Right atrium auricular region (tissue), 2 donors: ENCODE measurements at regions not wholly inside any gene's neighbourhood (a gene's known extent, or its start where the extent isn't known, plus 50 kb on each side); places are given as distances from the start of the nearest gene placed in this dataset.

Experiments used
- DNase-seq: peaks from one replicate; pipeline ENCODE4 v3.0.0-alpha.2; 2019; ENCODE audit warnings: low spot score
- H3K27ac ChIP-seq, 2 donors: fragments of 200-600 bp; sonication (generic); 1 replicate in 1 of 2; 2 replicates in 1 of 2; pipeline ENCODE4 v1.5.1; 2016 to 2019
- H3K27me3 ChIP-seq, 2 donors: fragments of 200-600 bp; sonication (generic); one replicate each; pipeline versions ENCODE4 v1.5.1 to v1.6.0; 2017 to 2019
- H3K36me3 ChIP-seq: fragments of 200-600 bp; sonication (generic); one replicate; pipeline ENCODE4 v1.5.1; 2016
- H3K4me1 ChIP-seq, 2 donors: fragments of 200-600 bp; sonication (generic); one replicate each; pipeline versions ENCODE4 v1.5.1 to v1.6.0; 2017 to 2019
- H3K4me3 ChIP-seq, 2 donors: fragments of 200-600 bp; sonication (generic); 1 replicate in 1 of 2; 2 replicates in 1 of 2; pipeline ENCODE4 v1.5.1; 2017 to 2019; ENCODE audit warnings: mild to moderate bottlenecking in 1 of 2, moderate library complexity in 1 of 2
- H3K9me3 ChIP-seq, 2 donors: fragments of 200-600 bp; sonication (generic); one replicate each; pipeline ENCODE4 v1.5.1; 2019
- TF ChIP-seq, protein P1 (sequence below), 2 donors: fragments of 200-600 bp; sonication (generic); IDR thresholded peaks; one replicate each; pipeline ENCODE4 v1.5.1; 2019; ENCODE audit warnings: antibody characterized with exemption in 2 of 2

DNA sequence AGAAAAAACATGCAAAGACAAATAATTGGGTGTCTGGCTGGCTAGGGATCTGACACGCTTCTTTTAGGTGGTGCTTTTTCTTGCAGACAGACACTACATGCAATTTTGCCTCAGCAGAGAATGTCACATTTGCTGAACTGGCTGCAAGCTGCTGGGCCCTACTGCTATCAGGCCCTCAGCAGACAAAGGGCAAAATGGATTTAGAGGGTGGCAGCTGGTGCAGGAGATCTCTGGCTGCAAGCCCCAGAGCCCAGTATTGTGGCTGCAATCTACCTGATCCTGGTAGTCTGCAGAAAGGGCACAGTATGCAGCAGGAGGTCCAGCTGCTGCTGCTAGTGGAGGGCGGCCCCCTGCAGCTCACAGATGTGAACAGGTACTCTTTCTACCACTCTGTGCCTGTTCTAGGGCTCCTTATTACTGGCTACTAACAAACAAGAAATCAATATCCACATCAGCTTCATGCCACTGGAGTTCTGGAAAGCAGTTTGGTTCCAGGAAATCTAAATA, 796.7 kb upstream of the CELF4 start:
- Histone ChIP-seq H3K36me3 (no peaks in the 10 kb centered on the region), H3K27me3 (no peaks in the 10 kb centered on the region), H3K27ac (no peak overlapping the region), H3K4me1 (no peaks in the 10 kb centered on the region), H3K4me3 (no peak overlapping the region), H3K9me3 (no peaks in the 10 kb centered on the region)
- TF ChIP-seq, protein P1, sequence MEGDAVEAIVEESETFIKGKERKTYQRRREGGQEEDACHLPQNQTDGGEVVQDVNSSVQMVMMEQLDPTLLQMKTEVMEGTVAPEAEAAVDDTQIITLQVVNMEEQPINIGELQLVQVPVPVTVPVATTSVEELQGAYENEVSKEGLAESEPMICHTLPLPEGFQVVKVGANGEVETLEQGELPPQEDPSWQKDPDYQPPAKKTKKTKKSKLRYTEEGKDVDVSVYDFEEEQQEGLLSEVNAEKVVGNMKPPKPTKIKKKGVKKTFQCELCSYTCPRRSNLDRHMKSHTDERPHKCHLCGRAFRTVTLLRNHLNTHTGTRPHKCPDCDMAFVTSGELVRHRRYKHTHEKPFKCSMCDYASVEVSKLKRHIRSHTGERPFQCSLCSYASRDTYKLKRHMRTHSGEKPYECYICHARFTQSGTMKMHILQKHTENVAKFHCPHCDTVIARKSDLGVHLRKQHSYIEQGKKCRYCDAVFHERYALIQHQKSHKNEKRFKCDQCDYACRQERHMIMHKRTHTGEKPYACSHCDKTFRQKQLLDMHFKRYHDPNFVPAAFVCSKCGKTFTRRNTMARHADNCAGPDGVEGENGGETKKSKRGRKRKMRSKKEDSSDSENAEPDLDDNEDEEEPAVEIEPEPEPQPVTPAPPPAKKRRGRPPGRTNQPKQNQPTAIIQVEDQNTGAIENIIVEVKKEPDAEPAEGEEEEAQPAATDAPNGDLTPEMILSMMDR (IDR thresholded peaks at IDR 0.05): no peak
- no peak for DNase-seq

DNA sequence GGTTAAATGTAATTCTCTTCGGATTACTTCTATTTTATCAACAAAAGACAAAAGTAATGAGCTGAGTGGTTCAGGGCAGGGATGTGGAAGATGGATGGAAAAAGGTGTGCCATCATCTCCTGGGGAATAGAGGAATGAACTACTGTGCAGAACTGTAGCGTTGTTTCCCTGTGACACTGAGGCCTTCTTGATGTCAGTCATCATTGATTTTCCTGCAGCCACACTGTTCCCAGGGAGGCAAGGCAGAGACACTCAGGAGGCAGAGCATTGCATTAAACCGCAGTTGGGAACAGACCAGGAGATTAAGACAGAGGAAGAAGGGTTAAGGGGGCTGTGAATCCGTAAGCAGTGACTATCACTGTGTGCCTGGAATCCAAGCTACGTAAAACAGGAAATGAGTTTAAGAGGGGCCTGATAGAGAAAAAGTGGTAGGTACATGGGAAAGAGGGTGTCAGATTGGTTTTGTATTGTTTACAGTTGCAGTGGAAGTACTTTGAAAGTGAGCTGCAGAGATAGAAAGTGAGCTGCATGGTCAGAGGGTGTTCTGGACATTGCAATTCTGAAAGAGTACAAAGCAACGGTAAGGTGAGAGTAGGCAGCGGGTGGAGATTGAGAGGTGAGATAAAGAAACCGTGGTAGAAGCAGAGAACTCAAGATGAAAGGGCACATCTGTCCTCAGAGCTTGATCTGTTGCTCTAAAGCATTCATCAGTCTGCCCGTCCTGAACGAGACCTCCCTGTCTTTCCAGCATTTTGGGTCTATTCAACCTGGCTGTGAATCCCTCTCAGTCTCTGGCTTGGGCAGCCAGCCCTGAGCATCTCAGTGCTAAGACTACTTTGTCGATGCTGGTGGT, 793.4 kb upstream of the CELF4 start:
- H3K27ac ChIP-seq: no peak overlapping the region
- no peak overlapping the region for H3K4me3 ChIP-seq
- H3K36me3 ChIP-seq: no peaks in the 10 kb centered on the region
- no peaks in the 10 kb centered on the region for H3K27me3 ChIP-seq
- TF ChIP-seq, protein P1 (IDR thresholded peaks at IDR 0.05): no peak
- H3K9me3 ChIP-seq: no peaks in the 10 kb centered on the region
- H3K4me1 ChIP-seq: no peaks in the 10 kb centered on the region
- DNase-seq: no peak

DNA sequence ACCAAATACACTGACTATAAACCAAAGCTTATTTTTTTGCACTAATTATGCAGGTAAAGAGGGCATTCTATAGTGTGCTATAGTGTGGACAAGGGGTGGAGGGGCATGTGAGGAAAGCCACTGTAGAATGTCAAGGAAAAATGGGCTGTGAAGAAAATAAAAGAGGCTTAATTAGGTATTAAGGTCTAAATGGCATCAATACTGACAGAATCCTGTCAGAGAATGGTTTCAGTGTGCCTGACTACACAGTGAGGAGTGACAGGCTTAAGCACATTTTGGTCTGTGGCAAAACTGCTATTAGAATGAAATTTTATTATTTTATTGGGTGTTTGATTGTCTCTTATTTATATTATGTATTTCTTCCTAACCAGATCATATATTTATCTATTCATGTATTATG, 787.6 kb upstream of the CELF4 start:
- Histone ChIP-seq H3K36me3 (no peaks in the 10 kb centered on the region), H3K9me3 (no peaks in the 10 kb centered on the region), H3K27me3 (no peaks in the 10 kb centered on the region), H3K4me1 (no peaks in the 10 kb centered on the region), H3K27ac (no peak overlapping the region), H3K4me3 (no peak overlapping the region)
- TF ChIP-seq, protein P1 (IDR thresholded peaks at IDR 0.05): no peak
- no peak for DNase-seq

DNA sequence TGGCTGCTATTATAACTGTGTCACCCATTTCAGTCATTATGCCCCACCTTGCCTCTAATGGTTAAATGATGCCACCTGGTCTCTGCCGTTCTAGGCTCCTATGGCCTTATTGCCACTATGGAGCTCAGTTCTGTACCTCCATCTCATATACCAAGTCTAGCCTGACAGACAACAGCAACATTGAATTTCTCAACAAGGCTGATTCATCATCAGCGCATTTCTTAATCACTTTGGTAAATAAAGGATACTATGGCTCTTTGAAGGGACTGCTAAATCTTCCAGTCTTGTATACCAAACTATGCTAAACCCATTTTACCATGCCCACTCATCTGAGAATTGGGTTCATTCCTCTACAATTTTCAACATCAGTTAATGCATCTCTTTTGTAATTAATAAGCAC, 784.5 kb upstream of the CELF4 start:
- TF ChIP-seq, protein P1 (IDR thresholded peaks at IDR 0.05): no peak
- Histone ChIP-seq H3K36me3 (no peaks in the 10 kb centered on the region), H3K9me3 (no peaks in the 10 kb centered on the region), H3K4me1 (no peaks in the 10 kb centered on the region), H3K4me3 (no peak overlapping the region), H3K27me3 (no peaks in the 10 kb centered on the region), H3K27ac (no peak overlapping the region)
- no peak for DNase-seq

DNA sequence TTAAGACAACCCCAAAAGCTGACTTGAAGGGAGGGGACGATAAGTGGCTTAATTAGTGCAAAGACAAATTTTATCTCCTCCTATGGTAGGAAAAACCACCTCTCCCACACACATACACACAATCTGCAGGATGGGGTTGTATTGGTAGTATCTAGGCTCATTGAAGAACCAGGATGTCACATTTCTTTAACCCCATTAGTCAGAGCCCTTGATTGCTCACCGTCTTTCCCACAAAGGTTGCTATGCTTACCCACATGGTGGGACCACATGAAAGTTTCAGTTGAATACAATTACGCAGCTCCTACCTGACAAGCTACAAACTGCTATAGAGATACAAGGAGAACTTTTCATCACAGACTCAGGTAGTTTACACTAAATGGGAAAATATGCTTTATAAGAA, 765.0 kb upstream of the CELF4 start:
- DNase-seq: no peak
- Histone ChIP-seq H3K36me3 (no peaks in the 10 kb centered on the region), H3K4me3 (no peak overlapping the region), H3K9me3 (no peaks in the 10 kb centered on the region), H3K27ac (no peak overlapping the region), H3K27me3 (no peaks in the 10 kb centered on the region), H3K4me1 (no peaks in the 10 kb centered on the region)
- TF ChIP-seq, protein P1 (IDR thresholded peaks at IDR 0.05): no peak
